ENCODE measurements at regions not wholly inside any gene's neighbourhood (a gene's known extent, or its start where the extent isn't known, plus 50 kb on each side); places are given as distances from the start of the nearest gene placed in this dataset.

- ATAC-seq = no peak
- intact Hi-C loops (cut with micrococcal nuclease) = no loop called here
- 75% methylated on average over 1 of the region's 1 CpG for WGBS (ENCODE audit: insufficient coverage)
These were observed 247.3 kb upstream of the TENT5A start for GRCh38 chr6:81999826-82000225.

GRCh38 chr6:81999270-81999669 lies 246.8 kb upstream of the TENT5A start:
- no peak overlapping the region for H3K27ac ChIP-seq (ENCODE audit: low read length)
- ATAC-seq = no peak
- no peak for TF ChIP-seq CTCF (IDR thresholded peaks at IDR 0.05)
- no peak overlapping the region for H3K4me3 ChIP-seq (ENCODE audit: low read length)
- Mint-ChIP-seq H3K9me3 (no peaks in the 10 kb centered on the region), H3K4me1 (no peaks in the 10 kb centered on the region), H3K4me3 (no peak overlapping the region), H3K27ac (no peak overlapping the region), H3K36me3 (no peaks in the 10 kb centered on the region), H3K27me3 (ENCODE audit: low read depth in 2 of 2) (no peaks in the 10 kb centered on the region)
- H3K9me3 ChIP-seq (ENCODE audit: control insufficient read depth, insufficient read depth, low read length) = no peaks in the 10 kb centered on the region
- 82% methylated on average over 2 of the region's 2 CpGs for WGBS (ENCODE audit: insufficient coverage)
- H3K36me3 ChIP-seq (ENCODE audit: control insufficient read depth, insufficient read depth, low read length) = no peaks in the 10 kb centered on the region
- DNase-seq = no peak
- H3K27me3 ChIP-seq (ENCODE audit: control insufficient read depth, insufficient read depth, low read length) = no peaks in the 10 kb centered on the region
- intact Hi-C loops (cut with micrococcal nuclease) = no loop called here
- no peaks in the 10 kb centered on the region for H3K4me1 ChIP-seq (ENCODE audit: control insufficient read depth, insufficient read depth, low read length)

More at GRCh38 chr6:81999826-82000225, 247.3 kb upstream of the TENT5A start:
- H3K27me3 ChIP-seq (ENCODE audit: control insufficient read depth, insufficient read depth, low read length) = no peaks in the 10 kb centered on the region
- H3K27ac Mint-ChIP-seq = no peak overlapping the region
- H3K36me3 ChIP-seq (ENCODE audit: control insufficient read depth, insufficient read depth, low read length) = no peaks in the 10 kb centered on the region
- no peaks in the 10 kb centered on the region for H3K4me1 Mint-ChIP-seq
- no peaks in the 10 kb centered on the region for H3K4me1 ChIP-seq (ENCODE audit: control insufficient read depth, insufficient read depth, low read length)
- no peaks in the 10 kb centered on the region for H3K9me3 Mint-ChIP-seq
- no peaks in the 10 kb centered on the region for H3K36me3 Mint-ChIP-seq
- H3K9me3 ChIP-seq (ENCODE audit: control insufficient read depth, insufficient read depth, low read length) = no peaks in the 10 kb centered on the region
- H3K4me3 Mint-ChIP-seq = no peak overlapping the region
- no peak overlapping the region for H3K4me3 ChIP-seq (ENCODE audit: low read length)
- no peak for DNase-seq
- no peak for TF ChIP-seq CTCF (IDR thresholded peaks at IDR 0.05)
- H3K27me3 Mint-ChIP-seq (ENCODE audit: low read depth in 2 of 2) = no peaks in the 10 kb centered on the region
- H3K27ac ChIP-seq (ENCODE audit: low read length) = no peak overlapping the region

- H3K27me3 ChIP-seq (ENCODE audit: control insufficient read depth, insufficient read depth, low read length) = no peaks in the 10 kb centered on the region
- no peak overlapping the region for H3K4me3 Mint-ChIP-seq
- no peaks in the 10 kb centered on the region for H3K36me3 ChIP-seq (ENCODE audit: control insufficient read depth, insufficient read depth, low read length)
- H3K27me3 Mint-ChIP-seq (ENCODE audit: low read depth in 2 of 2) = no peaks in the 10 kb centered on the region
- no peaks in the 10 kb centered on the region for H3K9me3 ChIP-seq (ENCODE audit: control insufficient read depth, insufficient read depth, low read length)
- no peak overlapping the region for H3K4me3 ChIP-seq (ENCODE audit: low read length)
- H3K9me3 Mint-ChIP-seq = no peaks in the 10 kb centered on the region
- TF ChIP-seq CTCF (IDR thresholded peaks at IDR 0.05) = no peak
- no peaks in the 10 kb centered on the region for H3K4me1 ChIP-seq (ENCODE audit: control insufficient read depth, insufficient read depth, low read length)
- no peak for ATAC-seq
- H3K27ac ChIP-seq (ENCODE audit: low read length) = no peak overlapping the region
- no peak overlapping the region for H3K27ac Mint-ChIP-seq
- WGBS (ENCODE audit: insufficient coverage) = 100% methylated on average over 1 of the region's 1 CpG
- no peaks in the 10 kb centered on the region for H3K36me3 Mint-ChIP-seq
- H3K4me1 Mint-ChIP-seq = no peaks in the 10 kb centered on the region
- DNase-seq = no peak
- intact Hi-C loops (cut with micrococcal nuclease) = no loop called here
These were observed 246.0 kb upstream of the TENT5A start for GRCh38 chr6:81998432-81998831.

DNA sequence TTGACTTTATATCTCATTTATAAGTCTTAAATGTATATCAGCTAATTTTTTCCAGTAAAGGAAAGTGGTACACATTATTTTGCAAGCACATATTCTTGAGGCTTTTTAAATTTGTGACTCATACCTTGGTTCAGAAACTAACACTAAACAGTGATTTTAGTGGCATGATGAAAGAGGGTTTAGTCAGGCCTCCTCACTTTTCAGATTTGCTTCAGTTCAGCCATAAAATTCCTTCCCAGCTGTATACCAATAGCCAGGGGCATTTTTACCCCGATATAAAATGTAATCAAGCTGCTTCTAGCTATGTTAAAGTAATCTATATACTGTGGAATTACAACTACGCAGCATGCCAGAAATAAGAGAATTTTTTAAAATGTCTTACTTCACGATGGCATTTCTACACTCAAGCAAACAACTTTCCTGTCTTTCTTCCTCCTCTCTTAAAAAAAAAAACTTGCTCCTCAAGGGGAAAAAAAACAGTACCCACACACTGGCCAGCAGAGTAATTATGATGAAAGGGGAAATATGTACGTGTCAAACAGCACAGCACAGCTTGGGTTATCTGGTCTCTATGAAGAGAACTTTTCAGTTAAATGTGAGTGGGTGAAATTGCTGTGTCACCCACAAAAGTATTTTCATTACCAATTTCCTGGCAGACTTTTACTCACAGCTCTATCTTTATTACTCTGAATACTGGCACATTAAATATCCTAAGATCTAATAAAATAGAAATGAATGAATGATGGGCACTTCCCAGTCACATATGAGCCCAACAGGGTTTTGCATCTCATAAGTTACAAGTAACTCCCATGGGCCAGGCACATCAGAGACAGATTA lies 244.8 kb upstream of the TENT5A start:
- Mint-ChIP-seq H3K27me3 (ENCODE audit: low read depth in 2 of 2) (no peaks in the 10 kb centered on the region), H3K4me1 (no peaks in the 10 kb centered on the region), H3K4me3 (no peak overlapping the region), H3K36me3 (no peaks in the 10 kb centered on the region), H3K9me3 (no peaks in the 10 kb centered on the region), H3K27ac (no peak overlapping the region)
- H3K27ac ChIP-seq (ENCODE audit: low read length) = no peak overlapping the region
- 14% methylated on average over 1 of the region's 4 CpGs for WGBS (ENCODE audit: insufficient coverage)
- no peak for ATAC-seq
- DNase-seq = no peak
- intact Hi-C loops (cut with micrococcal nuclease) = no loop called here
- no peaks in the 10 kb centered on the region for H3K36me3 ChIP-seq (ENCODE audit: control insufficient read depth, insufficient read depth, low read length)
- H3K4me3 ChIP-seq (ENCODE audit: low read length) = no peak overlapping the region
- no peaks in the 10 kb centered on the region for H3K9me3 ChIP-seq (ENCODE audit: control insufficient read depth, insufficient read depth, low read length)
- H3K4me1 ChIP-seq (ENCODE audit: control insufficient read depth, insufficient read depth, low read length) = no peaks in the 10 kb centered on the region
- H3K27me3 ChIP-seq (ENCODE audit: control insufficient read depth, insufficient read depth, low read length) = no peaks in the 10 kb centered on the region
- no peak for TF ChIP-seq CTCF (IDR thresholded peaks at IDR 0.05)
